HUES6 (cell line): ENCODE measurements at regions not wholly inside any gene's neighbourhood (a gene's known extent, or its start where the extent isn't known, plus 50 kb on each side); places are given as distances from the start of the nearest gene placed in this dataset.

Experiments used
- H3K27ac ChIP-seq: 2 replicates; pipeline ENCODE4 v1.7.0; 2013; ENCODE audit warnings: low read depth, mild to moderate bottlenecking, low read length, inconsistent platforms
- H3K27me3 ChIP-seq: 2 replicates; pipeline ENCODE4 v1.6.1; 2013; ENCODE audit warnings: low read length; ENCODE audit not compliant: control insufficient read depth, insufficient read depth
- H3K36me3 ChIP-seq: 2 replicates; pipeline ENCODE4 v1.6.1; 2013; ENCODE audit warnings: low read length; ENCODE audit not compliant: control insufficient read depth, insufficient read depth
- H3K4me1 ChIP-seq: 2 replicates; pipeline ENCODE4 v1.6.1; 2013; ENCODE audit warnings: low read length; ENCODE audit not compliant: control insufficient read depth, insufficient read depth
- H3K4me3 ChIP-seq: 2 replicates; pipeline ENCODE4 v1.5.1; 2013; ENCODE audit warnings: low read depth, low read length
- H3K9ac ChIP-seq: one replicate; pipeline ENCODE4 v1.6.1; 2013; ENCODE audit warnings: mild to moderate bottlenecking, low read length
- H3K9me3 ChIP-seq: 2 replicates; pipeline ENCODE4 v1.6.1; 2013; ENCODE audit warnings: low read depth, low read length; ENCODE audit not compliant: control insufficient read depth, insufficient read depth

GRCh38 chr12:90274407-90274806 is 565.8 kb upstream of the ATP2B1 start:
- Histone ChIP-seq H3K9me3 (0 out of 2 replicates have a peak, but pooled peaks cover 2% of the 10 kb centered on the region), H3K27me3 (no peaks in the 10 kb centered on the region), H3K4me3 (no peak overlapping the region), H3K4me1 (no peaks in the 10 kb centered on the region), H3K9ac (no peak overlapping the region), H3K36me3 (no peaks in the 10 kb centered on the region), H3K27ac (no peak overlapping the region)

DNA sequence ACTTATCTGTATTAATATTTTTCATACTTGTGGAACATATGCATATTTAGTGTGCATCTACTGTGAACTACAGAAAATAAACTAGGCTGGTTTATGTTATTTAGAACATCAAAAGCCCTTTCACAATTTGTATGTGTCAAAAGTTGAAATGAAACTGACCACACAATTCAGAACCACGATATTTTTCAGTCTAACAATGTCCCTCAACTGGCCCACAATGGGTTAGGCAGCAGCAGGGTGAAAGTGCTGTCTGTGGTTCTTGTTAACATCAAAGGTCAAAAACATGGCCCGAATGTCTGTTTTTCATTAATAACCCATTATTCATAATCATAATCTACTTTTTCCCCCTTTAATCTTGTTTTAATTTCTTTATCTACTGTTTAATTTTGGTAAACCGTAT is 559.9 kb upstream of the ATP2B1 start:
- H3K4me1 ChIP-seq = no peaks in the 10 kb centered on the region
- H3K4me3 ChIP-seq = no peak overlapping the region
- no peak overlapping the region for H3K27ac ChIP-seq
- H3K9ac ChIP-seq = no peak overlapping the region
- H3K36me3 ChIP-seq = no peaks in the 10 kb centered on the region
- H3K27me3 ChIP-seq = no peaks in the 10 kb centered on the region
- no peaks in the 10 kb centered on the region for H3K9me3 ChIP-seq

- H3K36me3 ChIP-seq = no peaks in the 10 kb centered on the region
- no peaks in the 10 kb centered on the region for H3K4me1 ChIP-seq
- no peak overlapping the region for H3K4me3 ChIP-seq
- H3K9me3 ChIP-seq = no peaks in the 10 kb centered on the region
- H3K9ac ChIP-seq = no peak overlapping the region
- H3K27ac ChIP-seq = no peak overlapping the region
- H3K27me3 ChIP-seq = no peaks in the 10 kb centered on the region
Measured at GRCh38 chr12:90262251-90262650, 553.6 kb upstream of the ATP2B1 start.

DNA sequence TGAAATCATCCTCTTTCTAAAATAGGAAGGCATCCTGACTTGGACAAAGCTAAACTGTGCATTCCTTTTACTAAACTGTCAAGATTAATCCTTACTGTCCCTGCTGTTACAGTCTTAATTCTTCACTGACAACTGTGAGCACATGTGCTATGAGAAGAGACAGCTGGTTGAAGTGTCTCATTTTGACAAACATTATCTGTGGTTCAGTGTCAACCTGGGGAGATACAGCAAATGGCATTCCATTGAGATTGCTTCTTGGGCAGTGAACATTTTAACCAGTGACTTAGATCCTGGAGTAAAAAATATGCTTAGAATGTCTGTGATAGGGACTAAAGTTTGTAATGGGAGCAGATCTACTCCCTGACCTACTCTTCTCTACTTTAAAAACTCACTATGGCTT is 552.6 kb upstream of the ATP2B1 start:
- no peaks in the 10 kb centered on the region for H3K9me3 ChIP-seq
- no peaks in the 10 kb centered on the region for H3K4me1 ChIP-seq
- H3K9ac ChIP-seq = no peak overlapping the region
- no peaks in the 10 kb centered on the region for H3K36me3 ChIP-seq
- no peak overlapping the region for H3K27ac ChIP-seq
- H3K27me3 ChIP-seq = no peaks in the 10 kb centered on the region
- H3K4me3 ChIP-seq = no peak overlapping the region

DNA sequence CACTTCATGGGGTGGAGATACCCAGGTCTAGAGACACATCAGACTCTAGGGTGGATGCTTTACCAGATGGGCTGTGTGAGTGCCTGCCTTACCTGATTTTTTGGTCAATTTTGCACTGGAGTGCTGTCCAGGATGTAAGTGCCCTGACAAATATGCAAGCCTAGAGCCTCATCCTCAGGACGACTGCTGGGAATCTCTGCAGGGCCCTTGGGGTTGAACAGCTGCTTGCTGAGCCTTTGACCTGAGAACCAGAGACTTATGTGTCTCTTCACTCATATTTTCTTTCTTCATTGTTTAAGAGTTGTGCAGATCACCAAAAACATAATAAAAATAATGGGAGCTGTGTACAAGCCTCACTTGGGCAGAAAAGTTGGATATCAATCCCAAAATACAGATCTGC is 551.5 kb upstream of the ATP2B1 start:
- Histone ChIP-seq H3K4me3 (no peak overlapping the region), H3K9ac (no peak overlapping the region), H3K27ac (no peak overlapping the region), H3K9me3 (no peaks in the 10 kb centered on the region), H3K4me1 (no peaks in the 10 kb centered on the region), H3K27me3 (no peaks in the 10 kb centered on the region), H3K36me3 (no peaks in the 10 kb centered on the region)

GRCh38 chr12:90257927-90258624 is 549.4 kb upstream of the ATP2B1 start:
- no peak overlapping the region for H3K27ac ChIP-seq
- H3K27me3 ChIP-seq = no peaks in the 10 kb centered on the region
- H3K4me3 ChIP-seq = no peak overlapping the region
- H3K9me3 ChIP-seq = no peaks in the 10 kb centered on the region
- no peaks in the 10 kb centered on the region for H3K36me3 ChIP-seq
- H3K9ac ChIP-seq = no peak overlapping the region
- H3K4me1 ChIP-seq = no peaks in the 10 kb centered on the region

- Histone ChIP-seq H3K27ac (no peak overlapping the region), H3K4me3 (no peak overlapping the region), H3K27me3 (no peaks in the 10 kb centered on the region), H3K9me3 (no peaks in the 10 kb centered on the region), H3K36me3 (no peaks in the 10 kb centered on the region), H3K4me1 (no peaks in the 10 kb centered on the region), H3K9ac (no peak overlapping the region)
Measured at GRCh38 chr12:90254796-90255195, 546.2 kb upstream of the ATP2B1 start.

- no peaks in the 10 kb centered on the region for H3K27me3 ChIP-seq
- H3K9ac ChIP-seq = no peak overlapping the region
- no peaks in the 10 kb centered on the region for H3K9me3 ChIP-seq
- H3K4me1 ChIP-seq = no peaks in the 10 kb centered on the region
- H3K27ac ChIP-seq = no peak overlapping the region
- H3K4me3 ChIP-seq = no peak overlapping the region
- no peaks in the 10 kb centered on the region for H3K36me3 ChIP-seq
Measured at GRCh38 chr12:90253674-90254181, 545.1 kb upstream of the ATP2B1 start.

GRCh38 chr12:90253136-90253535 is 544.5 kb upstream of the ATP2B1 start:
- H3K36me3 ChIP-seq = no peaks in the 10 kb centered on the region
- H3K4me1 ChIP-seq = no peaks in the 10 kb centered on the region
- no peaks in the 10 kb centered on the region for H3K27me3 ChIP-seq
- H3K27ac ChIP-seq = no peak overlapping the region
- H3K4me3 ChIP-seq = no peak overlapping the region
- H3K9ac ChIP-seq = no peak overlapping the region
- no peaks in the 10 kb centered on the region for H3K9me3 ChIP-seq

DNA sequence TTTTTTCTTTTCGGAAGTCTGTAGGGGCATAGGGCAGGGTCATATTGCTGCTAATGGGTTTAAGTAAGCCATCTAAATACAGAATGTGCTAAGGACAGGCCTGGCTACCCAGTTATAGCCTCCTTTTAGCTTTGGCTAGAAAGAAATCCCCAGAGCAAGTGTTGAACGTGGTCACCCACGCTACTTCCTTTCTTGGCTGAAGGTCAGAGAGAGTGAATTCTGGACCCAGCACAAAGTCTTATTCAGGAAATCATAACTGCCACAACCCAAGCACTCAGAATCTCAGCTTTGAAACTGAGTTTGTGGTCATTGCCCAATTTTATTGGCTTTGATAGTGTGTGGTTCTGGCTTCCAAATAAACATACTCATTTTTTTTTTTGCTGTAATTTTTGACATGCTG is 542.1 kb upstream of the ATP2B1 start:
- H3K36me3 ChIP-seq = no peaks in the 10 kb centered on the region
- H3K9me3 ChIP-seq = no peaks in the 10 kb centered on the region
- no peak overlapping the region for H3K9ac ChIP-seq
- H3K4me3 ChIP-seq = no peak overlapping the region
- no peak overlapping the region for H3K27ac ChIP-seq
- H3K27me3 ChIP-seq = no peaks in the 10 kb centered on the region
- no peaks in the 10 kb centered on the region for H3K4me1 ChIP-seq

GRCh38 chr12:90250042-90250441 is 541.4 kb upstream of the ATP2B1 start:
- H3K4me1 ChIP-seq = no peaks in the 10 kb centered on the region
- no peak overlapping the region for H3K9ac ChIP-seq
- H3K9me3 ChIP-seq = no peaks in the 10 kb centered on the region
- no peak overlapping the region for H3K4me3 ChIP-seq
- H3K27me3 ChIP-seq = no peaks in the 10 kb centered on the region
- no peaks in the 10 kb centered on the region for H3K36me3 ChIP-seq
- H3K27ac ChIP-seq = no peak overlapping the region
